SH-SY5Y (cell line): ENCODE measurements at regions not wholly inside any gene's neighbourhood (a gene's known extent, or its start where the extent isn't known, plus 50 kb on each side); places are given as distances from the start of the nearest gene placed in this dataset.

ENCODE experiments used
- GATA2 ChIP-seq: IDR thresholded peaks from 2 replicates; pipeline ENCODE4 v1.6.1; 2011; ENCODE audit warnings: mild to moderate bottlenecking, low read depth, low read length
- GATA3 ChIP-seq: IDR thresholded peaks from 2 replicates; pipeline ENCODE4 v1.6.1; 2011; ENCODE audit warnings: low read depth, mild to moderate bottlenecking, low read length, moderate library complexity

DNA sequence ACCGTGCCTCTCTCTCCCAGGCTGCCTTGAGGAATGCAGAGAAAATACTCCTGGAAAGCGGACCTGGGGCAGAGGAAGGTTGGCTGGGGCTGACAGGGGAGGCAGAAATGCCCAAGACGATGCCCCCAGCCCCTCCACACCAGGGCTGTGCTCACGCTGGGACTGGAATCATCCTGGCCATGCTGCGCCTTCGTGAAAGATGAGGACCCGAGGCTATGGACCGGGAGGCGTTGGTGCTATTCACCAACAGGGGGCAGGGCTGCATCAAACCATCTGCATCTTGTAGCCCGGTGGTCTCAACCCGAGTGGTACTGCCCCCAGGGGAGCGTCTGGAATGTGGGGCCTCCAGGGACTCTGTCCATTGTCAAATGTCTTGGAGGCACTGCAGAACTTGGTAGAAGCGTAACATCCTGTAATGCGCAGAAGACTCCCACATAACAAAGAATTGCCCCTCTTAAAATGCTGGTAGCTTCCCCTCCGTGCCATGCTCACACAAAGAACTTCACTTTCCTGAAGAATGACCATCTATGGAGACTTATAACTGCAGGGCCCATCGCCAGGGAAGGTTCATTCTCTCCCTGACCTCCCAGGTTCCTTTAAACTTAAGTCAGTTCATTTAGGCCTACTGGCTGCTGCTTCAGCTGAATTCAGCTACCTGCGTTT, 251.2 kb downstream of the RRAGC start:
- TF ChIP-seq GATA2 (no peak), GATA3 (no peak)
